ENCODE measurements at regions not wholly inside any gene's neighbourhood (a gene's known extent, or its start where the extent isn't known, plus 50 kb on each side); places are given as distances from the start of the nearest gene placed in this dataset.

GRCh38 chr1:181142096-181142958, 53.8 kb downstream of the IER5 start:
- in situ Hi-C loops (cut with MboI; ENCODE audit: low sequenced_read_pairs): loop anchor here (5.0 kb wide), 2 partner anchors 105 to 260 kb away; no protein-coding TSS in a partner anchor

- in situ Hi-C loops (cut with MboI; ENCODE audit: low sequenced_read_pairs): loop anchor here (5.0 kb wide), 2 partner anchors 106 to 261 kb away; no protein-coding TSS in a partner anchor
These were observed 54.8 kb downstream of the IER5 start for GRCh38 chr1:181143102-181143859.

GRCh38 chr1:181144238-181144637, 55.7 kb downstream of the IER5 start:
- in situ Hi-C loops (cut with MboI; ENCODE audit: low sequenced_read_pairs): loop anchor here (5.0 kb wide), 2 partner anchors 107 to 262 kb away; no protein-coding TSS in a partner anchor

- in situ Hi-C loops (cut with MboI; ENCODE audit: low sequenced_read_pairs): loop anchor here (5.0 kb wide), 1 partner anchor 66 kb away; no protein-coding TSS in a partner anchor
These were observed 60.1 kb downstream of the IER5 start for GRCh38 chr1:181148636-181149035.

GRCh38 chr1:181149326-181150125, 61.0 kb downstream of the IER5 start:
- in situ Hi-C loops (cut with MboI; ENCODE audit: low sequenced_read_pairs): loop anchor here (5.0 kb wide), 1 partner anchor 67 kb away; no protein-coding TSS in a partner anchor

- in situ Hi-C loops (cut with MboI; ENCODE audit: low sequenced_read_pairs): no loop called here
These were observed 61.8 kb downstream of the IER5 start for GRCh38 chr1:181150273-181150672.

- in situ Hi-C loops (cut with MboI; ENCODE audit: low sequenced_read_pairs): no loop called here
These were observed 62.3 kb downstream of the IER5 start for GRCh38 chr1:181150842-181151241.

- in situ Hi-C loops (cut with MboI; ENCODE audit: low sequenced_read_pairs): no loop called here
These were observed 63.2 kb downstream of the IER5 start for GRCh38 chr1:181151378-181152326.

- in situ Hi-C loops (cut with MboI; ENCODE audit: low sequenced_read_pairs): no loop called here
These were observed 64.6 kb downstream of the IER5 start for GRCh38 chr1:181152892-181153633.

GRCh38 chr1:181153634-181153961, 65.1 kb downstream of the IER5 start:
- in situ Hi-C loops (cut with MboI; ENCODE audit: low sequenced_read_pairs): no loop called here

- in situ Hi-C loops (cut with MboI; ENCODE audit: low sequenced_read_pairs): no loop called here
These were observed 66.8 kb downstream of the IER5 start for GRCh38 chr1:181155339-181155738.

GRCh38 chr1:181159451-181160140, 71.1 kb downstream of the IER5 start:
- in situ Hi-C loops (cut with MboI; ENCODE audit: low sequenced_read_pairs): loop anchor here (10.0 kb wide), 1 partner anchor 645 kb away; no protein-coding TSS in a partner anchor

GRCh38 chr1:181160322-181160721, 71.8 kb downstream of the IER5 start:
- in situ Hi-C loops (cut with MboI; ENCODE audit: low sequenced_read_pairs): loop anchor here (10.0 kb wide), 1 partner anchor 646 kb away; no protein-coding TSS in a partner anchor

GRCh38 chr1:181160998-181161870, 72.7 kb downstream of the IER5 start:
- in situ Hi-C loops (cut with MboI; ENCODE audit: low sequenced_read_pairs): loop anchor here (10.0 kb wide), 1 partner anchor 646 kb away; no protein-coding TSS in a partner anchor

GRCh38 chr1:181163662-181164061, 75.2 kb downstream of the IER5 start:
- in situ Hi-C loops (cut with MboI; ENCODE audit: low sequenced_read_pairs): loop anchor here (10.0 kb wide), 1 partner anchor 649 kb away; no protein-coding TSS in a partner anchor

GRCh38 chr1:181166377-181167196, 78.1 kb downstream of the IER5 start:
- in situ Hi-C loops (cut with MboI; ENCODE audit: low sequenced_read_pairs): loop anchor here (10.0 kb wide), 1 partner anchor 652 kb away; no protein-coding TSS in a partner anchor

Measured in HL-60/S4 (cell line).